ENCODE measurements at regions not wholly inside any gene's neighbourhood (a gene's known extent, or its start where the extent isn't known, plus 50 kb on each side); places are given as distances from the start of the nearest gene placed in this dataset.

DNA sequence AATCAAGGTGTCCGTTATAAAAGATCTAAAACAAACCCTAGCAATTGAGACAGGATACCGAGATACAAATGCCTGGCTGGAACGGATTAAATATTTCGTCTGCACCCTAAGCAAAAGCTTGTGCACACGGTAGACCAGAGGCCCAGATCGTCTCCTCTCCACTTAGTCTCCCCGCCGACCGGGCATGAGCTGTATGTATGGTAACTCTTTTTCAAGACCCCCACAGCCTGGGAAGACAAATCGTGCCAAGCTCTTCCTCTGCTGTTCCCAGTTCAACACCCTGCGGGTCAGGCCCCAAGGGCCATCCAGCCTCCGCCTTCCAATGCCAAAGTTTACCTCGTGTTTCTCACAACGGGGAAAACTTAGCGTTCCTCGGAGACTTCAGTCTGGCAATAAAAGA, 285.7 kb upstream of the GALNT17 start:
- no peak for DNase-seq (ENCODE audit: low read depth in 2 of 3, low spot score in 2 of 3)

GRCh38 chr7:70849580-70850235, 282.2 kb upstream of the GALNT17 start:
- DNase-seq (ENCODE audit: low read depth in 2 of 3, low spot score in 2 of 3), result no peak

DNA sequence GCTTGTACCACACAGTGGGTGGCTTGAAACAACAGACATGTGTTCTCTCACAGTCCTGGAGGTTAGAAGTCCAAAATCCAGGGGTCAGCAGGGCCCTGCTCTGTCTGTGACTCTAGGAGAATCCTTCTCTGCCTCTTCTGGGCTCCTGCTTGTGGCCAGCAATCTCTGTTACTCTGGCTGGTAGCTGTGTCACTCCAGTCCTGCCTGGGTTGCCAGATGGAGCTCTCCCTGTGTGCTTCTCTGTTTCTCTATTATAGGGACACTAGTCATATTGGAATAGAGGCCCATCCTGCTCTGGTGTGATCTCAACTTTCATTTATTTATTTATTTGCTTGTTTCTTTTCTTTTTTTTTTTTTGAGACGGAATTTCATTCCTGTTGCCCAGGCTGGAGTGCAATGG, 276.6 kb upstream of the GALNT17 start:
- DNase-seq (ENCODE audit: low read depth in 2 of 3, low spot score in 2 of 3), result no peak

DNA sequence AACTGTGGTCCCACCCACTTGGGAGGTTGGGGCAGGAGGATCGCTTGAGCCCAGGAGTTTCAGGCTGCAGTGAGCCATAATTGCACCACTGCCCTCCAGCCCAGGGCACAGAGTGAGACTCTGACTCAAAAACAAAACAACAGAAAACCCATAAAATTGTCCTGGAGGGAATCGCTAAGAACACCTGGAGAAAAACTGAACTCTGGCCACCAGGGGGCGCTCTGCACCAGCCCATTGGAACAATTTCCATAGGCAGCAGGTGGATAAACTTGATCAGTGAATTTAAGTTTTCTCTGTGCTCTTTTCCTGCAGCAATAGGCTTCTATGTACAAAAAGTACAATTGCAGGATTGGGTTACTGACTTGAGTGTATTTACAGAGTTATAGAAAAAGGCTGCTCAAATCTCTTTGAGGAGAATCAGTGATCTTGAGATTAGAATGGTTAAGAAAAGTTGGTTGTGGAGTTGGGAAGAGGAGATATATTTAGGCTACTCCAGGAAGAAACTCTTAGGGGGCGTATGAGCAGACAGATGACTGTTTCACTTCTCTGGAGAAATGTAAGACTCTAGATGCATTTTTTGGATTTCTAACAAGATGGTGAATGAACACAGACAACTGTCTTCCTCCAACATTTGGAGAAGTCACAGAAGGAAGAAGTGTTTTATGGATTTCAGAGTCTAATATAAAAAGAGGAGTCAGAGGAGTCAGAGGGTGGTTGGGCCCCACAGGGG, 274.9 kb upstream of the GALNT17 start:
- peak; percentile 17 to 68 (median 38) for DNase-seq (ENCODE audit: low read depth in 2 of 3, low spot score in 2 of 3)

- no peak for DNase-seq (ENCODE audit: low read depth in 2 of 3, low spot score in 2 of 3)
Measured at GRCh38 chr7:70857793-70858545, 274.0 kb upstream of the GALNT17 start.

DNA sequence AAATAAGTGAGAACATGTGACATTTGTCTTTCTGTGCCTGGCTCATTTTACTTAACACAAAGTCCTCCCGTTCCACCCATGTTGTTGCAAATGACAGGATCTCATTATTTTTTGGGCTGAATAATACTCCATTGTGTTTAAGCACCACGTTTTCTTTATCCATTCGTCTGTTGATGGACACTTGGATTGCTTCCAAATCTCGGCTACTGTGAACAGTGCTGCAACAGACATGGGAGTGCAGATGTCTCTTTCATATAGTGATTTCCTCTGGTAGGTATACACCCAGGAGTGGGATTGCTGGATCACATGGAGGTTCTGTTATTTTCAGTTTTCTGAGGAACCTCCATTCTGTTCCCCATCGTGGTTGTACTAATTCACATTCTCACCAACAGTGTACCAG, 264.4 kb upstream of the GALNT17 start:
- DNase-seq (ENCODE audit: low read depth in 2 of 3, low spot score in 2 of 3), result no peak

GRCh38 chr7:70870349-70870748, 261.6 kb upstream of the GALNT17 start:
- DNase-seq (ENCODE audit: low read depth in 2 of 3, low spot score in 2 of 3), result no peak

GRCh38 chr7:70872188-70872587, 259.8 kb upstream of the GALNT17 start:
- DNase-seq (ENCODE audit: low read depth in 2 of 3, low spot score in 2 of 3), result no peak

DNA sequence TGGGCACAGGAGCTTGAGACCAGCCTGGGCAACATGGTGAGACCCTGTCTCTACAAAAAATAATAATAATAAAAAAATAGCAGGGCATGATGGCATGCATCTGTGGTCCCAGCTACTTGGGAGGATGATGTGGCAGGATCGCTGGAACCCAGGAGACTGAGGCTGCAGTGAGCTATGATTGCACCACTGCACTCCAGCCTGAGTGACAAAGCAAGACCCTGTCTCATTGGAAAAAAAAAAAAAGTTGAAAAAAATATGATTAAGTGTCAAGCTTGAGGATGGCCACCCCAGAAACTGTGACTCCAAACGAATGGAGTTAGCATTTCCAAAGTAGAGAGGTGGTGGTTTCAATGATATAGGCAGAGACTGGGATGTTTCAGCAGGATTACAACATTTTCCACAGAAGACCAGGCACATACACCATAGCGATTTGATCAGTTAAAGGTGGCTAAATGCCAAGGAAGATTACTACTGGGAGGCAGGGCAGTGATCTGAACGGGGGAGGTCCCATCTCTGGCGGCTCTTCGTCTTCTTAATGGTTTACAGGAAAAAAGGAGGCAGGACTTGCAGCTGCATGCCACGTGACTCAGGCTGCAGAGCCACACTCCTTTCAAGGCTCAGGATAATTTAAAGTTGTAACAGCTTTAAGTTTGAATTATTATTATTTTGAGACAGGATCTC, 250.6 kb upstream of the GALNT17 start:
- no peak for DNase-seq (ENCODE audit: low read depth in 2 of 3, low spot score in 2 of 3)

DNA sequence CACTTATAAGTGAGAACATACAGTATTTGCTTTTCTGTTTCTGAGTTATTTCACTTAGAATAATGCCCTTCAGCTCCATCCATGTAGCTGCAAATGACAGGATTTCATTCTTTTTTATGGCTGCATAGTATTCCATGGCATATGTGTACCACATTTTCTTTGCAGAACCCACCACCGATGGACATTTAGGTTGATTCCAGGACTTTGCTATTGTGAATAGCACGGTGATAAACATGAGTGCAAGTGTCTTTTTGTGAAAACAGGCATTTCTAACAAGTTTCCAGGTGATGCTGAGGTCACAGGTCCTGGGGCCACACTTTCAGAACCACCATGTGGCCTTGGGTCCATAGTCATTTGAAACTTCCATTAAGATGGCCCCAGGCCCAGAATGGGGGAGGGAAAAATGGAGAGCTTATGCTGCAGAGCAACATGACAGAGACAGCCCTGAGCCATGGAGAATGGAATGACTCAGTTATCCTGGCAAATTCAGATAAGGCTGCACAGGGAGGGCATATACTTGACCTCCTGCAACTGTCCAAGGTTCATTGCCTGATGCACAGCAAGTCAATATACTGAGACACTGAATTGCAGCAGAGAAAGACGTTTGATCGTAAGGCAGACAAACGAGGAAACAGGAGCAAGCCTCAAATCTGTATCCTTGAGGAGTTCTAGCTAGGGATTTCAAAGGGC, 248.0 kb upstream of the GALNT17 start:
- DNase-seq (ENCODE audit: low read depth in 2 of 3, low spot score in 2 of 3), result no peak

- DNase-seq (ENCODE audit: low read depth in 2 of 3, low spot score in 2 of 3), result no peak
Measured at GRCh38 chr7:70884440-70884764, 247.5 kb upstream of the GALNT17 start.

DNA sequence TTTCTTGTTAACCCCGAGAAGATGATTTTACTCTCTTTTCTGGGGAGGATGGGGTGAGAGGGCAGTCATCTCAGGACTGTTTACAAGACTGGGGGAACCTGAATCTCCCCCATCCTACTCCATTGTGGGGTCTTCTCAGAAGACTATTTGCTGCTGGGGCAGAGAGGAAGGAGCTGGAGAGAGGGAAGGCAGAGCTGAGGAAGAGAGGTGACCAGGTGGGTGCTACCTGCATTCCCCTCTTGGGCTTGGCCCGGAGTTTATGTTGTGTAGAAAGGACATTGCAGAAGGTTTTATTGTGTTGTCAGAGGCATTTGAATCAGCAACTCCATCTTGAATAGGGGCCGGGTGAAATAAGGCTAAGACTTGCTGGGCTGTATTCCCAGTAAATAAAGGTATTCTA, 247.1 kb upstream of the GALNT17 start:
- no peak for DNase-seq (ENCODE audit: low read depth in 2 of 3, low spot score in 2 of 3)

- DNase-seq (ENCODE audit: low read depth in 2 of 3, low spot score in 2 of 3), result no peak
Measured at GRCh38 chr7:70886547-70886946, 245.4 kb upstream of the GALNT17 start.

- no peak for DNase-seq (ENCODE audit: low read depth in 2 of 3, low spot score in 2 of 3)
Measured at GRCh38 chr7:70887186-70887585, 244.8 kb upstream of the GALNT17 start.

GRCh38 chr7:70890147-70890969, 241.6 kb upstream of the GALNT17 start:
- DNase-seq (ENCODE audit: low read depth in 2 of 3, low spot score in 2 of 3), result no peak

GRCh38 chr7:70893422-70893821, 238.5 kb upstream of the GALNT17 start:
- DNase-seq (ENCODE audit: low read depth in 2 of 3, low spot score in 2 of 3), result no peak

GRCh38 chr7:70893971-70894715, 237.8 kb upstream of the GALNT17 start:
- DNase-seq (ENCODE audit: low read depth in 2 of 3, low spot score in 2 of 3), result no peak

DNA sequence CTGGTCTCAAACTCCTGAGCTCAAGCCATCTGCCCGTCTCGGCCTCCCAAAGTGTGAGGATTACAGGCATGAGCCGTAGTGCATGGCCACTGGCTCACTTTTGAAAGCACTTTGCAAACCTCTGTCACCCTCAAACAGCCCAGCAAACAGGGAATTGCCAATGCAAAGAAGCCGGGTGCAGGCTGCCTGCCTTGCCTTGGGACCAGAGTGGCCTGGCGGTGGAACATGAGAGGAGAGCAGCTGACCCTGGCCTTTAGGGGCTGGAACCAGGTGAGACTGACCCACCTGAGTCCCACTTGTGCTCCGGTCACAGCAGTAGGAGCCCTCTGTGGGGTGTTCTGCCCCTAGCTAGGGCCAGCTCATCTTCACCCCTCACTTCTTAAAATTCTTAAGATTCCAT, 237.1 kb upstream of the GALNT17 start:
- no peak for DNase-seq (ENCODE audit: low read depth in 2 of 3, low spot score in 2 of 3)
